Large intestine (tissue), 3 donors: ENCODE measurements at regions not wholly inside any gene's neighbourhood (a gene's known extent, or its start where the extent isn't known, plus 50 kb on each side); places are given as distances from the start of the nearest gene placed in this dataset.
"Not testable (repeated sequence)": the region's sequence is repeated elsewhere in the genome, so short reads cannot be mapped to it uniquely, and the experiment has no call there.

ENCODE experiments used
- DNase-seq, 2 donors: peaks; one replicate each; pipeline versions ENCODE4 v3.0.0 to v3.0.0-alpha.2; 2013
- H3K27ac ChIP-seq: one replicate; pipeline ENCODE4 v1.5.1; 2013; ENCODE audit warnings: low read length
- H3K27me3 ChIP-seq: 2 replicates; pipeline ENCODE4 v1.6.1; 2013; ENCODE audit warnings: low read length; ENCODE audit not compliant: control insufficient read depth, insufficient read depth
- H3K36me3 ChIP-seq: 2 replicates; pipeline ENCODE4 v1.6.1; 2013; ENCODE audit warnings: low read length; ENCODE audit not compliant: control insufficient read depth, insufficient read depth
- H3K4me1 ChIP-seq: one replicate; pipeline ENCODE4 v1.6.1; 2013; ENCODE audit warnings: low read length; ENCODE audit not compliant: control insufficient read depth, insufficient read depth
- H3K4me3 ChIP-seq: one replicate; pipeline ENCODE4 v1.5.1; 2013; ENCODE audit warnings: low read length
- H3K9me3 ChIP-seq: one replicate; pipeline ENCODE4 v1.6.1; 2013; ENCODE audit warnings: mild to moderate bottlenecking, low read depth, low read length, moderate library complexity; ENCODE audit not compliant: control insufficient read depth
- WGBS: methylation state at CpG from one replicate; pipeline ENCODE4 v1.1.5; 2013; ENCODE audit warnings: low lambda C conversion rate; ENCODE audit not compliant: insufficient coverage; 5-methylcytosine and 5-hydroxymethylcytosine counted together

GRCh38 chr4:84221704-84222103, 277.4 kb downstream of the NKX6-1 start:
- WGBS = 100% methylated on average over 1 of the region's 4 CpGs
- H3K4me1 ChIP-seq = no peaks in the 10 kb centered on the region
- H3K9me3 ChIP-seq = no peaks in the 10 kb centered on the region
- no peak overlapping the region for H3K4me3 ChIP-seq
- peaks cover 2% of the 10 kb centered on the region for H3K27me3 ChIP-seq
- H3K27ac ChIP-seq = no peak overlapping the region
- H3K36me3 ChIP-seq = no peaks in the 10 kb centered on the region
- no peak for DNase-seq

- Histone ChIP-seq H3K27me3 (peaks cover 2% of the 10 kb centered on the region), H3K27ac (no peak overlapping the region), H3K36me3 (no peaks in the 10 kb centered on the region), H3K4me1 (no peaks in the 10 kb centered on the region), H3K9me3 (no peaks in the 10 kb centered on the region), H3K4me3 (no peak overlapping the region)
- 70% methylated on average over 2 of the region's 6 CpGs for WGBS
- no peak for DNase-seq
These were observed 278.1 kb downstream of the NKX6-1 start for GRCh38 chr4:84220990-84221389.

- DNase-seq = no peak
- no peaks in the 10 kb centered on the region for H3K4me1 ChIP-seq
- H3K36me3 ChIP-seq = no peaks in the 10 kb centered on the region
- H3K9me3 ChIP-seq = no peaks in the 10 kb centered on the region
- 56% methylated on average over 1 of the region's 1 CpG for WGBS
- H3K27me3 ChIP-seq = peaks cover 2% of the 10 kb centered on the region
- no peak overlapping the region for H3K27ac ChIP-seq
- H3K4me3 ChIP-seq = no peak overlapping the region
These were observed 279.4 kb downstream of the NKX6-1 start for GRCh38 chr4:84219656-84220055.

- H3K4me3 ChIP-seq = no peak overlapping the region
- no peaks in the 10 kb centered on the region for H3K9me3 ChIP-seq
- no peaks in the 10 kb centered on the region for H3K4me1 ChIP-seq
- no peaks in the 10 kb centered on the region for H3K36me3 ChIP-seq
- DNase-seq = no peak
- H3K27ac ChIP-seq = no peak overlapping the region
- no CpG with 5 or more reads among the region's 9 CpGs for WGBS
- H3K27me3 ChIP-seq = peaks cover 2% of the 10 kb centered on the region
These were observed 281.1 kb downstream of the NKX6-1 start for GRCh38 chr4:84218031-84218430.

GRCh38 chr4:84215217-84215616, 283.9 kb downstream of the NKX6-1 start:
- Histone ChIP-seq H3K27me3 (peaks cover 2% of the 10 kb centered on the region), H3K9me3 (no peaks in the 10 kb centered on the region), H3K4me1 (no peaks in the 10 kb centered on the region), H3K27ac (no peak overlapping the region), H3K36me3 (no peaks in the 10 kb centered on the region), H3K4me3 (no peak overlapping the region)
- DNase-seq = peak in 1 of 2 donors; percentile 54
- no CpG with 5 or more reads among the region's 2 CpGs for WGBS

GRCh38 chr4:84206226-84206625, 292.9 kb downstream of the NKX6-1 start:
- H3K4me3 ChIP-seq, H3K9me3 ChIP-seq, DNase-seq, H3K36me3 ChIP-seq, H3K4me1 ChIP-seq, H3K27ac ChIP-seq, H3K27me3 ChIP-seq: not testable (repeated sequence)
- WGBS = 75% methylated on average over 2 of the region's 4 CpGs

- Histone ChIP-seq H3K4me1 (no peaks in the 10 kb centered on the region), H3K27ac (no peak overlapping the region), H3K4me3 (no peak overlapping the region), H3K36me3 (no peaks in the 10 kb centered on the region), H3K27me3 (no peaks in the 10 kb centered on the region), H3K9me3 (no peaks in the 10 kb centered on the region)
- no peak for DNase-seq
- WGBS = no CpG with 5 or more reads among the region's 1 CpG
These were observed 309.9 kb downstream of the NKX6-1 start for GRCh38 chr4:84189144-84189543.

- no peak overlapping the region for H3K4me3 ChIP-seq
- no peaks in the 10 kb centered on the region for H3K27me3 ChIP-seq
- no peaks in the 10 kb centered on the region for H3K36me3 ChIP-seq
- 100% methylated on average over 1 of the region's 2 CpGs for WGBS
- DNase-seq = no peak
- no peaks in the 10 kb centered on the region for H3K4me1 ChIP-seq
- no peaks in the 10 kb centered on the region for H3K9me3 ChIP-seq
- H3K27ac ChIP-seq = no peak overlapping the region
These were observed 319.7 kb downstream of the NKX6-1 start for GRCh38 chr4:84179409-84179808.

- Histone ChIP-seq H3K27ac (no peak overlapping the region), H3K4me3 (no peak overlapping the region), H3K4me1 (no peaks in the 10 kb centered on the region), H3K27me3 (peaks cover 3% of the 10 kb centered on the region), H3K9me3 (no peaks in the 10 kb centered on the region), H3K36me3 (no peaks in the 10 kb centered on the region)
- DNase-seq = no peak
- WGBS = no CpG with 5 or more reads among the region's 5 CpGs
These were observed 321.1 kb downstream of the NKX6-1 start for GRCh38 chr4:84177831-84178542.

GRCh38 chr4:84176016-84176415, 323.1 kb downstream of the NKX6-1 start:
- no CpG with 5 or more reads among the region's 1 CpG for WGBS
- H3K27me3 ChIP-seq = peaks cover 6% of the 10 kb centered on the region
- no peaks in the 10 kb centered on the region for H3K4me1 ChIP-seq
- H3K27ac ChIP-seq = no peak overlapping the region
- no peak for DNase-seq
- H3K36me3 ChIP-seq = no peaks in the 10 kb centered on the region
- H3K9me3 ChIP-seq = no peaks in the 10 kb centered on the region
- no peak overlapping the region for H3K4me3 ChIP-seq

- no peaks in the 10 kb centered on the region for H3K9me3 ChIP-seq
- no peak overlapping the region for H3K4me3 ChIP-seq
- H3K4me1 ChIP-seq = no peaks in the 10 kb centered on the region
- WGBS = no CpG with 5 or more reads among the region's 1 CpG
- H3K27me3 ChIP-seq = peaks cover 6% of the 10 kb centered on the region
- H3K36me3 ChIP-seq = no peaks in the 10 kb centered on the region
- DNase-seq = no peak
- no peak overlapping the region for H3K27ac ChIP-seq
These were observed 327.2 kb downstream of the NKX6-1 start for GRCh38 chr4:84171871-84172270.
